ENCODE measurements at regions not wholly inside any gene's neighbourhood (a gene's known extent, or its start where the extent isn't known, plus 50 kb on each side); places are given as distances from the start of the nearest gene placed in this dataset.

DNA sequence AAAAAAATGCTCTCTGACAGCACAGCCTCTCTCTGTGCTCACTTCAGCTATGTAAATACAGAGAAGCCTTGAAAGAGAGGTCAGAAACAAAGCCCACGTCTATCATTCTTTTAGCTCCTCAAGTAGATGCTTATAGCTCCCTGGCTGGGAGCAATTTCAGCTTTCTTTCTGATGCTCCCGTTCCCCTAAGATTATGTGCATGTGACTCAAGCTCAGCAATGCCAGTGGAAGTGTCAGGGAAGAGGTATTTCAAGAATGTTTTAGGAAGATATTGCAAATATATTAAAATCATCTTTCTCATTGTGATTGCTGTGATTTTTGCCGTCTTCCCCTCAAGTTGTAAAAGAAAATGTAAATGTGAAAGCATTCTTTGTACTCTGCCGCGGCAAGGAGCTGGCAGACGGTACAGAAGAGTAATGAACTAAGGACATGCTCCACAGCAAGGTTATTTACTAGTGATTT lies 1353.7 kb upstream of the ACO1 start:
- TF ChIP-seq FOSL1 (IDR thresholded peaks at IDR 0.05; ENCODE audit: low read depth) (no peak), POLR2A (IDR thresholded peaks at IDR 0.05; ENCODE audit: borderline replicate concordance, extremely low read depth, insufficient read depth, insufficient read length) (no peak), EZH2 (IDR thresholded peaks at IDR 0.05) (no peak), ZNF274 (IDR thresholded peaks at IDR 0.05; ENCODE audit: low read depth, low read length) (no peak), POLR2AphosphoS5 (IDR thresholded peaks at IDR 0.05; ENCODE audit: low read depth, low read length) (no peak), SP1 (IDR thresholded peaks at IDR 0.05; ENCODE audit: low read depth) (no peak)
- TF ChIP-seq, protein P1, sequence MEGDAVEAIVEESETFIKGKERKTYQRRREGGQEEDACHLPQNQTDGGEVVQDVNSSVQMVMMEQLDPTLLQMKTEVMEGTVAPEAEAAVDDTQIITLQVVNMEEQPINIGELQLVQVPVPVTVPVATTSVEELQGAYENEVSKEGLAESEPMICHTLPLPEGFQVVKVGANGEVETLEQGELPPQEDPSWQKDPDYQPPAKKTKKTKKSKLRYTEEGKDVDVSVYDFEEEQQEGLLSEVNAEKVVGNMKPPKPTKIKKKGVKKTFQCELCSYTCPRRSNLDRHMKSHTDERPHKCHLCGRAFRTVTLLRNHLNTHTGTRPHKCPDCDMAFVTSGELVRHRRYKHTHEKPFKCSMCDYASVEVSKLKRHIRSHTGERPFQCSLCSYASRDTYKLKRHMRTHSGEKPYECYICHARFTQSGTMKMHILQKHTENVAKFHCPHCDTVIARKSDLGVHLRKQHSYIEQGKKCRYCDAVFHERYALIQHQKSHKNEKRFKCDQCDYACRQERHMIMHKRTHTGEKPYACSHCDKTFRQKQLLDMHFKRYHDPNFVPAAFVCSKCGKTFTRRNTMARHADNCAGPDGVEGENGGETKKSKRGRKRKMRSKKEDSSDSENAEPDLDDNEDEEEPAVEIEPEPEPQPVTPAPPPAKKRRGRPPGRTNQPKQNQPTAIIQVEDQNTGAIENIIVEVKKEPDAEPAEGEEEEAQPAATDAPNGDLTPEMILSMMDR (IDR thresholded peaks at IDR 0.05 in 2 of 3, conservative IDR thresholded peaks at IDR 0.05 in 1 of 3; ENCODE audit: borderline replicate concordance in 1 of 3, insufficient read depth in 1 of 3, low read depth in 2 of 3, low read length in 2 of 3): no peak
- TF ChIP-seq, protein P2, sequence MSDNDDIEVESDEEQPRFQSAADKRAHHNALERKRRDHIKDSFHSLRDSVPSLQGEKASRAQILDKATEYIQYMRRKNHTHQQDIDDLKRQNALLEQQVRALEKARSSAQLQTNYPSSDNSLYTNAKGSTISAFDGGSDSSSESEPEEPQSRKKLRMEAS (IDR thresholded peaks at IDR 0.05): no peak
